ENCODE measurements at regions not wholly inside any gene's neighbourhood (a gene's known extent, or its start where the extent isn't known, plus 50 kb on each side); places are given as distances from the start of the nearest gene placed in this dataset.

- TF ChIP-seq, protein P1, sequence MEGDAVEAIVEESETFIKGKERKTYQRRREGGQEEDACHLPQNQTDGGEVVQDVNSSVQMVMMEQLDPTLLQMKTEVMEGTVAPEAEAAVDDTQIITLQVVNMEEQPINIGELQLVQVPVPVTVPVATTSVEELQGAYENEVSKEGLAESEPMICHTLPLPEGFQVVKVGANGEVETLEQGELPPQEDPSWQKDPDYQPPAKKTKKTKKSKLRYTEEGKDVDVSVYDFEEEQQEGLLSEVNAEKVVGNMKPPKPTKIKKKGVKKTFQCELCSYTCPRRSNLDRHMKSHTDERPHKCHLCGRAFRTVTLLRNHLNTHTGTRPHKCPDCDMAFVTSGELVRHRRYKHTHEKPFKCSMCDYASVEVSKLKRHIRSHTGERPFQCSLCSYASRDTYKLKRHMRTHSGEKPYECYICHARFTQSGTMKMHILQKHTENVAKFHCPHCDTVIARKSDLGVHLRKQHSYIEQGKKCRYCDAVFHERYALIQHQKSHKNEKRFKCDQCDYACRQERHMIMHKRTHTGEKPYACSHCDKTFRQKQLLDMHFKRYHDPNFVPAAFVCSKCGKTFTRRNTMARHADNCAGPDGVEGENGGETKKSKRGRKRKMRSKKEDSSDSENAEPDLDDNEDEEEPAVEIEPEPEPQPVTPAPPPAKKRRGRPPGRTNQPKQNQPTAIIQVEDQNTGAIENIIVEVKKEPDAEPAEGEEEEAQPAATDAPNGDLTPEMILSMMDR (IDR thresholded peaks at IDR 0.05; ENCODE audit: extremely low read depth, insufficient read depth, missing control alignments) = no peak
- in situ Hi-C loops (cut with MboI; ENCODE audit: low pct_unique_long_range_greater_than_20kb, low sequenced_read_pairs, unreplicated experiment) = no loop called here
- DNase-seq (ENCODE audit: low spot score) = no peak
Measured at GRCh38 chr12:68075416-68075815, 84.1 kb downstream of the IFNG start.

DNA sequence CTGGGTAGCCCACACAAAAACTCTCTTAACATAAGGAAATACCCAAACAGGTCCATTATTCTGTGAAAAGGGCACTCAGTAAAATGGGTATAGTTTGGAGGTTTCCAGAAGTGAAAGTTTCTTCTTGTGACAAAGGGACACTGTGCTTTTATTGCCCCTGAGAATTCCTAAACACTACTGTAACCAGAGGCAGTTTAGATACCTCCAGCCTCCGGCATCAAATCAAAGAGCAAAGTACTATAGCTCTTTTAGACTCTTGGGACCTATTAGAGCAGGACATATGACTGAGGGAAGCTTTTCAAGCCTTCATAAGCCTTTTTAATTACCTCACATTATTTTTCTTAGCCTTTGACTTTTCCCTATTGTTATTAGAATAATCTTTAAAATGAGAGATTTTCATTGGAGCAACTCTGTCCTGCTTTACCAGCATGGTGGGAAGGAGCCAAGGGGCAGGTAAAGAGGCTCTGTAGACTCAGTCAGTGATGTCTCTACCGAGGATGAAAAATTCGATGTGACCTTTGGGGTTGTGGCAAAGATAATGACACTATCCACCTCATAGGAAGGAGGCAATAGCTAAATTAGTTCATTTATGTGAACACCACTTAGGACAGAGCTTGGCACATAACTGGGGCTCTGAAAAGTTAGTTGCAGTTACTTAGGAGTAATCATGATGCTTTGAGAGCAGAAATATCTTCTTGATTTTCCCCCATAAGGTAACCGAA lies 85.1 kb downstream of the IFNG start:
- TF ChIP-seq, protein P1 (IDR thresholded peaks at IDR 0.05; ENCODE audit: extremely low read depth, insufficient read depth, missing control alignments) = no peak
- no peak for DNase-seq (ENCODE audit: low spot score)
- in situ Hi-C loops (cut with MboI; ENCODE audit: low pct_unique_long_range_greater_than_20kb, low sequenced_read_pairs, unreplicated experiment) = no loop called here

DNA sequence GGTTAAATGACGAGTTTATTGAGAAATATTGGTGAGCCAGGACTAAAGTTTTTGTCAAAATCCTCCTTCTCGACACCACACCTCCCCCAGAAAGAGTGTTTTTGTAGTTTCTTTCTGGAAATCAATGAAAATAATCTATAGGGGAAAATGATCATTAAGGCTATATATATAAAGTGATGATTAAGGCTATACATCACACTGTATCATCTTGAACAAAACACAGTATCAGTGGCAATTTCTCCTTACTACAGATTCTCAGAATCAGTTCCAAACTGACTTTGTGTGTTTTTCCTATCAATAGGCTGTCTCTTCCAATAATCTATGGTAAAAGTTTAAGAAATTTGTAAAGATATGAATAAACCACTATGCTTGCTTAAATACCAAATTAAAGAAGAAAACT lies 81.7 kb downstream of the IFNG-AS1 start:
- in situ Hi-C loops (cut with MboI; ENCODE audit: low pct_unique_long_range_greater_than_20kb, low sequenced_read_pairs, unreplicated experiment) = no loop called here
- TF ChIP-seq, protein P1 (IDR thresholded peaks at IDR 0.05; ENCODE audit: extremely low read depth, insufficient read depth, missing control alignments) = no peak
- DNase-seq (ENCODE audit: low spot score) = no peak
